Spleen (tissue), 7 donors: ENCODE measurements at regions not wholly inside any gene's neighbourhood (a gene's known extent, or its start where the extent isn't known, plus 50 kb on each side); places are given as distances from the start of the nearest gene placed in this dataset.

ENCODE experiments used
- CTCF ChIP-seq, 11 experiments: fragments of 200-600 bp in 7 of 11; fragments of 450-650 bp in 4 of 11; sonication (generic) in 4 of 11; IDR thresholded peaks in 8 of 11; conservative IDR thresholded peaks in 3 of 11; 1 replicate in 7 of 11; 2 replicates in 4 of 11; pipeline versions ENCODE4 v1.4.0 to v1.8.0; 2016 to 2021; ENCODE audit warnings: antibody characterized with exemption in 11 of 11, inconsistent platforms in 4 of 11, mild to moderate bottlenecking in 1 of 11
- POLR2A ChIP-seq, 3 donors: fragments of 450-650 bp; IDR thresholded peaks; one replicate each; pipeline ENCODE4 v1.5.1; 2017; ENCODE audit warnings: antibody characterized with exemption in 3 of 3, mild to moderate bottlenecking in 1 of 3
- POLR2AphosphoS5 ChIP-seq, 3 donors: sonication (generic); formaldehyde crosslinking; IDR thresholded peaks; one replicate each; pipeline ENCODE4 v1.5.1; 2017; ENCODE audit warnings: antibody characterized with exemption in 3 of 3
- donor health status: DM: no; HTN: no; CAD: no; lungs with moderate emphysema.
- donor health status: DM: no; HTN: no; CAD: no.
- donor health status: DM: no; HTN: no; CAD: no.

GRCh38 chr3:43950775-43951174 lies 260.0 kb downstream of the ABHD5 start:
- no peak for TF ChIP-seq CTCF (IDR thresholded peaks at IDR 0.05 in 8 of 11, conservative IDR thresholded peaks at IDR 0.05 in 3 of 11)
- TF ChIP-seq POLR2A (IDR thresholded peaks at IDR 0.05), result no peak
- TF ChIP-seq POLR2AphosphoS5 (IDR thresholded peaks at IDR 0.05), result no peak
